H1 (cell line): ENCODE measurements at regions not wholly inside any gene's neighbourhood (a gene's known extent, or its start where the extent isn't known, plus 50 kb on each side); places are given as distances from the start of the nearest gene placed in this dataset.

Experiments
- CTCF ChIA-PET: fragments of 300-600 bp; sonication (Branson Sonifier 250); formaldehyde crosslinking; loops from one replicate; lab custom pipeline; 2021; ENCODE audit not compliant: partially characterized antibody; lab: Charles Lee
- POLR2A ChIA-PET: fragments of 300-600 bp; sonication (Branson Sonifier 250); formaldehyde crosslinking; loops from one replicate; lab custom pipeline; 2021; ENCODE audit warnings: inconsistent platforms; ENCODE audit not compliant: partially characterized antibody; lab: Charles Lee
- DNase-seq, 2 experiments: peaks; one replicate each; pipeline versions ENCODE4 v3.0.0 to v3.0.0-alpha.2; 2010 to 2022; ENCODE audit warnings: low spot score in 2 of 2, low read depth in 1 of 2, mixed read lengths in 1 of 2
- FAIRE-seq: peaks from 2 replicates; lab custom pipeline; 2011; peaks lifted over from hg19 to GRCh38; lab: Jason Lieb, UNC
- H2AFZ ChIP-seq: 2 replicates; pipeline ENCODE4 v1.8.1; 2012; ENCODE audit warnings: low read length, inconsistent platforms
- H2AK5ac ChIP-seq: 2 replicates; pipeline ENCODE4 v1.6.1; 2013; ENCODE audit warnings: low read depth, low read length
- H2BK120ac ChIP-seq: replicated peaks from 2 replicates; pipeline ENCODE3; 2013; ENCODE audit warnings: low read depth, low read length, inconsistent platforms
- H2BK12ac ChIP-seq: 2 replicates; pipeline ENCODE4 v1.6.1; 2013; ENCODE audit warnings: low read depth, low read length
- H2BK15ac ChIP-seq: 2 replicates; pipeline ENCODE4 v1.6.1; 2013; ENCODE audit warnings: low read length
- H2BK20ac ChIP-seq: 2 replicates; pipeline ENCODE4 v1.6.1; 2013; ENCODE audit warnings: low read length
- H2BK5ac ChIP-seq: 2 replicates; pipeline ENCODE4 v1.6.1; 2013; ENCODE audit warnings: low read depth, low read length
- H3K14ac ChIP-seq: 2 replicates; pipeline ENCODE4 v1.6.1; 2013; ENCODE audit warnings: inconsistent platforms; ENCODE audit not compliant: insufficient read length
- H3K18ac ChIP-seq: 2 replicates; pipeline ENCODE4 v1.6.1; 2013; ENCODE audit warnings: low read length; ENCODE audit errors: extremely low read depth
- H3K23ac ChIP-seq: 2 replicates; pipeline ENCODE4 v1.6.1; 2013; ENCODE audit warnings: inconsistent platforms; ENCODE audit not compliant: insufficient read length
- H3K23me2 ChIP-seq: 2 replicates; pipeline ENCODE4 v1.6.1; 2013; ENCODE audit warnings: low read depth, low read length
- H3K27ac ChIP-seq: 2 replicates; pipeline ENCODE4 v1.6.1; 2011; ENCODE audit warnings: low read depth, low read length, inconsistent platforms
- H3K27me3 ChIP-seq, 4 experiments: replicated peaks in 1 of 4; 1 replicate in 1 of 4; 2 replicates in 3 of 4; pipeline versions ENCODE4 v1.6.1 to v1.8.1; 2011 to 2013; ENCODE audit warnings: low read length in 3 of 4, mild to moderate bottlenecking in 3 of 4, inconsistent platforms in 2 of 4, mixed read lengths in 2 of 4, moderate library complexity in 1 of 4; ENCODE audit not compliant: control insufficient read depth in 3 of 4, insufficient read depth in 3 of 4; ENCODE audit errors: extremely low read depth in 1 of 4
- H3K36me3 ChIP-seq, 4 experiments: 2 replicates each; pipeline versions ENCODE4 v1.6.1 to v1.8.1; 2011 to 2013; ENCODE audit warnings: mild to moderate bottlenecking in 4 of 4, low read length in 3 of 4, moderate library complexity in 2 of 4, control low read depth in 1 of 4, inconsistent platforms in 1 of 4; ENCODE audit not compliant: insufficient read depth in 4 of 4, control insufficient read depth in 2 of 4
- H3K4ac ChIP-seq: replicated peaks from 2 replicates; pipeline ENCODE3; 2013; ENCODE audit warnings: low read length, low read depth, mixed read lengths, inconsistent platforms; ENCODE audit not compliant: insufficient read length
- H3K4me1 ChIP-seq, 4 experiments: replicated peaks in 1 of 4; 1 replicate in 1 of 4; 2 replicates in 3 of 4; pipeline versions ENCODE4 v1.6.1 to v1.8.1; 2011 to 2013; ENCODE audit warnings: low read length in 3 of 4, inconsistent platforms in 2 of 4, mixed read lengths in 1 of 4; ENCODE audit not compliant: insufficient read depth in 4 of 4, control insufficient read depth in 3 of 4
- H3K4me2 ChIP-seq, 2 experiments: 2 replicates each; pipeline versions ENCODE4 v1.6.1 to v1.8.1; 2011 to 2013; ENCODE audit warnings: low read depth in 2 of 2, low read length in 2 of 2, control low read depth in 1 of 2, inconsistent platforms in 1 of 2, mild to moderate bottlenecking in 1 of 2; ENCODE audit not compliant: insufficient read depth in 1 of 2
- H3K4me3 ChIP-seq, 4 experiments: fragments of 200-600, 300-600 bp in 1 of 4; sonication (generic), shearing (Covaris generic), sonication (Bioruptor Twin) in 1 of 4; 2 replicates each; pipeline versions ENCODE4 v1.5.1 to v1.8.1; 2011 to 2016; ENCODE audit warnings: low read length in 4 of 4, low read depth in 3 of 4, control low read depth in 2 of 4, inconsistent platforms in 2 of 4, mild to moderate bottlenecking in 2 of 4, mixed read lengths in 1 of 4, moderate library complexity in 1 of 4; ENCODE audit not compliant: insufficient read depth in 2 of 4; ENCODE audit errors: extremely low read depth in 1 of 4
- H3K56ac ChIP-seq: replicated peaks from 2 replicates; pipeline ENCODE3; 2013; ENCODE audit warnings: low read depth, mild to moderate bottlenecking, mixed read lengths, low read length, inconsistent platforms; ENCODE audit not compliant: insufficient read length
- H3K79me1 ChIP-seq: 2 replicates; pipeline ENCODE4 v1.6.1; 2013; ENCODE audit warnings: low read depth, low read length, control low read depth
- H3K79me2 ChIP-seq, 2 experiments: 2 replicates each; pipeline versions ENCODE4 v1.6.1 to v1.8.1; 2012 to 2013; ENCODE audit warnings: low read length in 2 of 2, mild to moderate bottlenecking in 2 of 2, inconsistent platforms in 1 of 2; ENCODE audit not compliant: insufficient read depth in 2 of 2, control insufficient read depth in 1 of 2
- H3K9ac ChIP-seq, 4 experiments: replicated peaks in 1 of 4; 1 replicate in 1 of 4; 2 replicates in 3 of 4; pipeline versions ENCODE4 v1.6.1 to v1.8.1; 2011 to 2013; ENCODE audit warnings: low read depth in 3 of 4, low read length in 3 of 4, control low read depth in 2 of 4, mild to moderate bottlenecking in 2 of 4, moderate library complexity in 2 of 4, inconsistent platforms in 1 of 4; ENCODE audit errors: extremely low read depth in 1 of 4
- H3K9me3 ChIP-seq, 2 experiments: 2 replicates each; pipeline versions ENCODE4 v1.6.1 to v1.8.1; 2012 to 2013; ENCODE audit warnings: mild to moderate bottlenecking in 2 of 2, moderate library complexity in 2 of 2, control low read depth in 1 of 2, inconsistent platforms in 1 of 2, low read depth in 1 of 2, low read length in 1 of 2, mixed read lengths in 1 of 2; ENCODE audit not compliant: insufficient read depth in 2 of 2
- H4K20me1 ChIP-seq, 2 experiments: replicated peaks in 1 of 2; 2 replicates each; pipeline versions ENCODE3 to v1.8.1; 2011 to 2013; ENCODE audit warnings: inconsistent platforms in 2 of 2, low read length in 2 of 2, mild to moderate bottlenecking in 1 of 2; ENCODE audit not compliant: insufficient read depth in 2 of 2, control insufficient read depth in 1 of 2
- H4K5ac ChIP-seq: 2 replicates; pipeline ENCODE4 v1.6.1; 2013; ENCODE audit warnings: low read length, low read depth, mixed read lengths, inconsistent platforms; ENCODE audit not compliant: insufficient read length
- H4K8ac ChIP-seq: 2 replicates; pipeline ENCODE4 v1.8.0; 2013; ENCODE audit warnings: mild to moderate bottlenecking, moderate library complexity, low read length, inconsistent platforms; ENCODE audit not compliant: insufficient read depth; ENCODE audit errors: extremely low read depth
- H4K91ac ChIP-seq: replicated peaks from 2 replicates; pipeline ENCODE3; 2013; ENCODE audit warnings: low read length, mixed read lengths, inconsistent platforms; ENCODE audit not compliant: insufficient read length
- YY1 ChIP-seq: IDR thresholded peaks from 2 replicates; pipeline ENCODE4 v1.6.1; 2011; ENCODE audit warnings: low read depth, mild to moderate bottlenecking, low read length
- WGBS, 2 experiments: shearing (Covaris generic) in 1 of 2; methylation state at CpG; one replicate each; pipeline versions ENCODE4 v1.1.6 to v1.1.7; 2013 to 2015; ENCODE audit warnings: low lambda C conversion rate in 2 of 2, mixed read lengths in 2 of 2, inconsistent platforms in 1 of 2, low coverage in 1 of 2, missing lambda C conversion rate in 1 of 2; ENCODE audit not compliant: insufficient replicate concordance in 2 of 2, insufficient coverage in 1 of 2, insufficient read length in 1 of 2; ENCODE audit errors: extremely low coverage in 1 of 2, missing lambda C conversion rate in 1 of 2; 5-methylcytosine and 5-hydroxymethylcytosine counted together

DNA sequence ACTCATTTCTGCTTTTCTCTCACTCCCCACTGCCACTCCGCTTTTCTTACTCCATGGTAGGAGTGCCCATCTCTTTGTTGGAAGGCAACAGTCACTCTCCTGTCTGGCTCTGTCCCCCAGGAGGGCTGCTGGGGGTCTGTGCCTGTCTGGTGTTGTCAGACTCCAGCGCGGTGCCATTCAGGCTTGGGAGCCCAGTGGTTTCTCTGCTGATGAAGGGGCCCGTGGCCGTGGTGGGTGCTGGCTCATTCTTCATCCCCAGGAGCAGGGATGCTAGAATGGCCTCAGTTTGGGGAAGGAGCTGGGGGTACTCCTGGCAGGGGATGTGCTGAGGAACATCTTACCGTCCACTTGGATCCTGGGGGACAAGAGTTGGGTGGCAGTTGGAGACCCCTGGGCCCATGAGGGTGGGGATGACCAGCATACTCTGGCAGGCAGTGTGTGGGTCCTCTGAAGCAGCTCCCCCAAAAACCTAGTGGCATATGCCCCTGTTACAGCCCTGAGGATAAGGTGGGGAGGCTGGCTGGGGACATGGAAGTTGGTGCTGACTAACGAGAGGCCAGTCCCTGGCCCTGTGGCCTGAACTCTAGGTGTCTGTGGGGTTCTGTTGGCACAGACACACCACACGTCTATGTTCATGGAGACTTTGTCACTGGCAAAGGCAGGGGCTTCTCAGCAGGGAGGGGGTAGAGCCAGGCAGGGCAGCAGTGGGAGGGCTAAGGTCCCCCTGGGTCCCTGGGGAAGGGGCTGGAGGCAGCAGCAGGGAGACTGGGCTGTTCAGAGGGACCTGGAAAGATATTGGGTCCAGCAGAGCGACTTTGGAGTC is 102.8 kb upstream of the RET start:
- H4K5ac ChIP-seq = no peak overlapping the region
- no peak overlapping the region for H2BK12ac ChIP-seq
- H3K4me3 ChIP-seq = no peak overlapping the region
- FAIRE-seq = no peak
- no peaks in the 10 kb centered on the region for H3K79me1 ChIP-seq
- H3K4me2 ChIP-seq = no peak overlapping the region
- 86% methylated on average over 8 of the region's 9 CpGs; no CpG with 5 or more reads in 1 of the 2 experiments for WGBS, 2 experiments
- TF ChIP-seq YY1 = no peak
- no peaks in the 10 kb centered on the region for H3K23me2 ChIP-seq
- no peak overlapping the region for H3K23ac ChIP-seq
- H2BK5ac ChIP-seq = no peak overlapping the region
- no peak overlapping the region for H3K27ac ChIP-seq
- no peaks in the 10 kb centered on the region for H3K36me3 ChIP-seq
- H2BK120ac ChIP-seq = no peak overlapping the region
- DNase-seq = no peak
- no peak overlapping the region for H2AK5ac ChIP-seq
- no peak overlapping the region for H3K9ac ChIP-seq
- H2BK20ac ChIP-seq = no peak overlapping the region
- no peaks in the 10 kb centered on the region for H3K79me2 ChIP-seq
- H3K18ac ChIP-seq = no peak overlapping the region
- no peak overlapping the region for H2BK15ac ChIP-seq
- peaks cover 0 to 1% of the 10 kb centered on the region in 2 experiments for H4K20me1 ChIP-seq
- H2AFZ ChIP-seq = no peak overlapping the region
- H3K4me1 ChIP-seq = peaks cover 0 to under 1% (median 0%) of the 10 kb centered on the region in 4 experiments; a peak in 2 of 7 replicates
- no peak overlapping the region for H3K56ac ChIP-seq
- no peak overlapping the region for H4K91ac ChIP-seq
- POLR2A ChIA-PET = no interaction called here
- H3K4ac ChIP-seq = no peak overlapping the region
- no peak overlapping the region for H3K14ac ChIP-seq
- H3K9me3 ChIP-seq = no peaks in the 10 kb centered on the region
- no peaks in the 10 kb centered on the region for H3K27me3 ChIP-seq
- CTCF ChIA-PET = interaction anchor here (1.2 to 1.6 kb wide), 3 partner anchors 10 to 105 kb away, joined by 3 to 6 read pairs (median 3); no protein-coding TSS in a partner anchor
- H4K8ac ChIP-seq = no peak overlapping the region
